Medulla oblongata (tissue), 1 donor: ENCODE measurements at regions not wholly inside any gene's neighbourhood (a gene's known extent, or its start where the extent isn't known, plus 50 kb on each side); places are given as distances from the start of the nearest gene placed in this dataset.
"Not testable (repeated sequence)": the region's sequence is repeated elsewhere in the genome, so short reads cannot be mapped to it uniquely, and the experiment has no call there.

ENCODE experiments used
- DNase-seq: peaks from one replicate; pipeline ENCODE4 v3.0.0-alpha.2; 2015; ENCODE audit errors: extremely low spot score

- DNase-seq, result not testable (repeated sequence)
Observed at GRCh38 chr1:170457325-170458050, 74.5 kb upstream of the GORAB start.

DNA sequence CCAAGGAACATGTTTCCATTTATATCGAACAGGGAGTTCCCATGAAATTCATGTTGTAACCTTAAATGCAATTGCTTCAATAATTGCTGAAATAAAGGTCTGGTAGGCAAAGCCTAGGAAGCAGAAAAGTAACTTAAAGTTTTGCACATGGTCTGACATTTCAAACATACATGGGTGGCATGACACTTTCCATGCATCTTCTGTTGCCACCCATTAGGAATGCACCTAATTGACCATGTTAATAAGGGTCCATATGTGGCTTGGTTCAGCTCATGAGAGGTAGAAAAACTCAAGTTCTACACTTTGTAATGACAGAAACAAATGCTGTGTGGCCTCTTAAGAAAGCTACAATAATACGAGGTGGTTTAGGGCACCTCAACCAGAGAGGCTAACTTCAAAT lies 72.0 kb upstream of the GORAB start:
- no peak for DNase-seq

- no peak for DNase-seq
Observed at GRCh38 chr1:170460414-170461155, 71.4 kb upstream of the GORAB start.

DNA sequence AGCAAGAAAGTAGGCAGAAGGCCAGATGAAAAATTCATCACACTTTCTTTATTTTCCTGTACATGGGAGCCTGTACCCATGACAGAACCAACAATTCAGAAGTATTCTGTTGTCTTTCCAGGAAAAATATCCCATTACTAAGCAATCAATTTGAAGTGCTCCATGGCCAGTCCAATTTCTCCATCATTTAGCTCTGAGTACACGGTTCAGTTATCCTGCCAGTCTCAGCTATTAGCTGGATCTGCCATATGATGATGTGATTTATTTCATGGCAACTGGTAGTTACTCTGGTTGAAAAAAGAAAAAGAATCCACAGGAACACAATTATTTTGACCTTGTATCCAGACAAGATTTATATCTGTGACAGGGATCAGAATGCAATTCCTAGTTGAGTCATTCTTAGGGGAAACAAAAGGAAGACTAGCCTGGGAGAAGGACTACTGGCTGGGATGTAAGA lies 70.6 kb upstream of the GORAB start:
- no peak for DNase-seq

GRCh38 chr1:170461762-170462384 lies 70.1 kb upstream of the GORAB start:
- DNase-seq, result no peak

DNA sequence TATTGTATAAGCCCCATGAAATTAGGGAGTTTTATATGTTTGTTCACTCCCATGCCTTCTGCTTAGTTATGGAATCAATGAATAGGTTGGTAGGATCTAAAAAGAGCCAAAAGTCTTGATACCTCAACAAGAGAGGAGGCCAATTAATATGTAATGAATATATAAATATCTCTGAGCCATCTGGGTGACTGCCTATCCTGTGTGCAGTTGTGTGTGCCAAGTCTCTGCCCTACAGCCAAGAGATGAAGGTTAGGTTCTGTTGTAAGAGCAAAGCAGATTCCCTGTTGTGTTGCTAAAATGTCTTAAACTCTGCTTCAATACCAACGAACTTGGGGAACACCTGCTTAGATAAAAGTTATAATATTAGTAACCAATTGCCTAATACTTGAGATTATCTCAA lies 61.8 kb upstream of the GORAB start:
- no peak for DNase-seq

DNA sequence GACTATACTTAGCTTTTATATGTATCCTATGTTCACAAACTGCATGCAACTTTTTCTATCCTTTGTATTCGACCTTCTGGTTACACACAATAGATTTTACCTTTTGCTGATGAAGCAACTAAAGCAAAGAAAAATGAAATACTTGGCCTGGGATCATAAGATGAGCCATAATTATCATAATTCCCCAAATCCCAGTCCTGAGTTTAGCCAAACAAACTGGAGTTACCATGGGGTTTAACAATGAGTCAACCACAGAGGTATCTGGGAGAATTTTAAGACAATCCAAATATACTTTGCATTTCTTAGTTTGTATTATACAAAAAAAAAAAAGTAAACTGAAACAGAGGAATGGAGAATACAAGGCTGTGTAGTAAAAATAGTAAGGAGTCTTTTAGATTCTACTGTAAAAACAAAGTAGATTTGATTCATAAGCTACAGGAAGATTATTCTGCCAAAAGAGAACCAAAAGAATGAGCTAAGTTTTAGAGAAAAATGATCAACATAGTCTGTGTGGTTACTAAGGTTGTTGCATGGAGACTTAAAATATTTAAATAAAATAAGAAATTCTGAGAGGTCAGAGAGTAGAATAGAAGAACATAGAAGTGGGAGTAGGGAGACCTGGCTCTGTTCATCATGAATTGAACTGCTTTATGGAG lies 60.4 kb upstream of the GORAB start:
- no peak for DNase-seq

GRCh38 chr1:170481000-170481399 lies 51.0 kb upstream of the GORAB start:
- DNase-seq, result no peak
